ENCODE measurements at regions not wholly inside any gene's neighbourhood (a gene's known extent, or its start where the extent isn't known, plus 50 kb on each side); places are given as distances from the start of the nearest gene placed in this dataset.

GRCh38 chr3:28940994-28941393, 339.9 kb upstream of the RBMS3 start:
- TF ChIP-seq CTCF (IDR thresholded peaks at IDR 0.05 in 4 of 5, conservative IDR thresholded peaks at IDR 0.05 in 1 of 5) (no peak), POLR2A (IDR thresholded peaks at IDR 0.05) (no peak)

All from gastrocnemius medialis (tissue), 4 donors.